Loucy (cell line): ENCODE measurements at regions not wholly inside any gene's neighbourhood (a gene's known extent, or its start where the extent isn't known, plus 50 kb on each side); places are given as distances from the start of the nearest gene placed in this dataset.

Experiments
- H2AFZ ChIP-seq: fragments of 200-600 bp; sonication (generic); 2 replicates; pipeline ENCODE4 v1.6.0; 2016; ENCODE audit warnings: antibody characterized with exemption, mild to moderate bottlenecking, low read length, moderate library complexity
- H3F3A ChIP-seq: fragments of 200-600 bp; 2 replicates; pipeline ENCODE4 v1.6.0; 2016; ENCODE audit warnings: antibody characterized with exemption, low read depth, mild to moderate bottlenecking
- H3K27me3 ChIP-seq: fragments of 200-600 bp; sonication (generic); 2 replicates; pipeline ENCODE4 v1.6.1; 2014; ENCODE audit warnings: low read length, mild to moderate bottlenecking; ENCODE audit not compliant: insufficient read depth, poor library complexity, severe bottlenecking
- H3K36me3 ChIP-seq: fragments of 200-600 bp; sonication (generic); 2 replicates; pipeline ENCODE4 v1.6.1; 2016; ENCODE audit warnings: low read length; ENCODE audit not compliant: insufficient read depth
- H3K4me1 ChIP-seq: fragments of 200-600 bp; sonication (generic); 2 replicates; pipeline ENCODE4 v1.5.1; 2014; ENCODE audit warnings: low read length, mild to moderate bottlenecking; ENCODE audit not compliant: insufficient read depth, poor library complexity, severe bottlenecking
- H3K4me2 ChIP-seq: fragments of 200-600 bp; sonication (generic); 2 replicates; pipeline ENCODE4 v1.6.0; 2014; ENCODE audit warnings: antibody characterized with exemption, low read length, low read depth, mild to moderate bottlenecking; ENCODE audit not compliant: poor library complexity, severe bottlenecking
- H3K4me3 ChIP-seq: fragments of 200-600 bp; sonication (generic); 2 replicates; pipeline ENCODE4 v1.5.1; 2014; ENCODE audit warnings: low read length, mild to moderate bottlenecking, mixed read lengths; ENCODE audit not compliant: poor library complexity, severe bottlenecking
- H3K79me2 ChIP-seq: fragments of 200-600 bp; sonication (generic); 2 replicates; pipeline ENCODE4 v1.6.1; 2014; ENCODE audit warnings: low read length; ENCODE audit not compliant: insufficient read depth
- H3K9ac ChIP-seq: fragments of 200-600 bp; sonication (generic); 2 replicates; pipeline ENCODE4 v1.6.0; 2014; ENCODE audit warnings: mild to moderate bottlenecking, low read depth, low read length, moderate library complexity; ENCODE audit not compliant: poor library complexity, severe bottlenecking
- H3K9me2 ChIP-seq: fragments of 200-600 bp; sonication (generic); replicated peaks from 2 replicates; pipeline ENCODE4 v1.6.1; 2016; ENCODE audit warnings: low read depth, low read length, mixed read lengths
- H3K9me3 ChIP-seq: fragments of 200-600 bp; sonication (generic); 2 replicates; pipeline ENCODE4 v1.6.1; 2014; ENCODE audit warnings: mild to moderate bottlenecking, antibody characterized with exemption, low read length, low read depth; ENCODE audit not compliant: insufficient read depth
- H4K20me1 ChIP-seq: fragments of 200-600 bp; sonication (generic); 2 replicates; pipeline ENCODE4 v1.6.0; 2014; ENCODE audit warnings: antibody characterized with exemption, low read length, mild to moderate bottlenecking; ENCODE audit not compliant: insufficient read depth, poor library complexity, severe bottlenecking
- CTCF ChIP-seq: fragments of 200-600 bp; sonication (generic); conservative IDR thresholded peaks from 2 replicates; pipeline ENCODE4 v1.5.1; 2014; ENCODE audit warnings: mild to moderate bottlenecking, antibody characterized with exemption, low read length
- EZH2phosphoT487 ChIP-seq: fragments of 200-600 bp; IDR thresholded peaks from 2 replicates; pipeline ENCODE4 v1.6.1; 2018; ENCODE audit warnings: antibody characterized with exemption, mild to moderate bottlenecking, moderate library complexity, borderline replicate concordance

DNA sequence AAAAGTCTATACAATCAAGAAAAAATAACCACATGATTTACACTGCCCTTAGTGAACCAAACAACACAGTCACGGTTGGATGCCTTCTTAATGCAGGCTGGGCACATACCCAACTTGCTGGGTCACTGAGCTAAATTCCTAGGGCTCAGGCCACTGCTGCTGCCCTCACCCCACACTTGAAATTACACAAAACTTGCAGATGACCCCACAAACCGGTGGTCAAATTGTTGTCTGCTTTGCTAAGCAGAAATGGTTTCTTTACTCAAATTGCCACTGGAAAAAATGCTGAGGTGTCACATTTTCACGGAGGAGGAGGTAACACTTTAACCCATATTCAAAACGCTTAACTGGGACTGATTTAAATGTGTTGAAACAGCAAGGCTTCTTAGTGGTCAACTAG lies 62.4 kb downstream of the HMHB1 start:
- H3F3A ChIP-seq, result no peaks in the 10 kb centered on the region
- H3K79me2 ChIP-seq, result no peaks in the 10 kb centered on the region
- no peak overlapping the region for H3K4me2 ChIP-seq
- TF ChIP-seq CTCF (no peak), EZH2phosphoT487 (no peak)
- H4K20me1 ChIP-seq, result no peaks in the 10 kb centered on the region
- no peaks in the 10 kb centered on the region; the same call in 1 of the 2 replicates for H3K9me3 ChIP-seq
- no peak overlapping the region for H3K9ac ChIP-seq
- H3K4me1 ChIP-seq, result peaks cover 7% of the 10 kb centered on the region
- no peaks in the 10 kb centered on the region for H3K27me3 ChIP-seq
- no peaks in the 10 kb centered on the region for H3K36me3 ChIP-seq
- H3K4me3 ChIP-seq, result no peak overlapping the region
- no peak overlapping the region for H2AFZ ChIP-seq
- no peaks in the 10 kb centered on the region for H3K9me2 ChIP-seq

DNA sequence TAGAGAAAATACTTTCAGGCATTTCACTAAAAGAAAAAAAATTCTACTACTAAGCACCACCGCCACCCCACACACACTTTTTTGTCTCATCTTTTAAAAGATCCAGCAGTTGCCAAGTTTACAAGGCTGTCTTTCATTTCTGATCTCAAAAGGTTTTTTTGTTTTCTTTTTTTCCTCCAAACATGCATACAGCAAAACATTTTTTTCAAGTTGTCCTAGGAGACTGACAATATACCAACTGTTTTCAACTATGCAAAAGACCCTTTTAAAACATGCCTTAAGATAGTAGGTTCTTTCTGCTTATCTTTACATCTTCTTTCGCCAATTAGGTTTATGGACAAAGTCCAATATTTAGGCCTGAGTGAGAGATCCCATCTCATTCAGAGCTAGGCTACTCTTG lies 65.2 kb downstream of the HMHB1 start:
- no peak overlapping the region for H3K4me3 ChIP-seq
- no peaks in the 10 kb centered on the region for H4K20me1 ChIP-seq
- H3K9ac ChIP-seq, result no peak overlapping the region
- no peak for TF ChIP-seq CTCF
- TF ChIP-seq EZH2phosphoT487, result no peak
- no peaks in the 10 kb centered on the region for H3K79me2 ChIP-seq
- H3K4me1 ChIP-seq, result no peaks in the 10 kb centered on the region
- H3F3A ChIP-seq, result no peaks in the 10 kb centered on the region
- H3K4me2 ChIP-seq, result no peak overlapping the region
- H3K27me3 ChIP-seq, result no peaks in the 10 kb centered on the region
- no peaks in the 10 kb centered on the region for H3K9me3 ChIP-seq
- H2AFZ ChIP-seq, result no peak overlapping the region
- H3K36me3 ChIP-seq, result no peaks in the 10 kb centered on the region
- no peaks in the 10 kb centered on the region for H3K9me2 ChIP-seq

- Histone ChIP-seq H2AFZ (no peak overlapping the region), H3F3A (no peaks in the 10 kb centered on the region), H3K4me1 (no peaks in the 10 kb centered on the region), H3K9me2 (no peaks in the 10 kb centered on the region), H3K79me2 (no peaks in the 10 kb centered on the region), H3K27me3 (no peaks in the 10 kb centered on the region), H3K9ac (no peak overlapping the region), H3K36me3 (no peaks in the 10 kb centered on the region), H3K9me3 (no peaks in the 10 kb centered on the region), H3K4me3 (no peak overlapping the region), H3K4me2 (no peak overlapping the region), H4K20me1 (no peaks in the 10 kb centered on the region)
- TF ChIP-seq EZH2phosphoT487 (no peak), CTCF (no peak)
Observed at GRCh38 chr5:143878430-143878829, 66.5 kb downstream of the HMHB1 start.
